Hematopoietic multipotent progenitor cell treated with erythropoietin and hydrocortisone succinate and interleukin-3 and kit ligand, for 17 days (in vitro differentiated cells): ENCODE measurements at regions not wholly inside any gene's neighbourhood (a gene's known extent, or its start where the extent isn't known, plus 50 kb on each side); places are given as distances from the start of the nearest gene placed in this dataset.
A peak's percentile ranks its signal among the peaks of the same experiment; 100 is the strongest.

ENCODE experiments used
- DNase-seq: peaks from one replicate; pipeline ENCODE4 v3.0.0-alpha.2; 2015; ENCODE audit warnings: low spot score

GRCh38 chr7:12783421-12784095 is 96.1 kb downstream of the ARL4A start:
- no peak for DNase-seq

GRCh38 chr7:12785473-12785872 is 98.0 kb downstream of the ARL4A start:
- DNase-seq = no peak

GRCh38 chr7:12786494-12786893 is 99.1 kb downstream of the ARL4A start:
- no peak for DNase-seq

GRCh38 chr7:12788171-12788570 is 100.7 kb downstream of the ARL4A start:
- DNase-seq = no peak

DNA sequence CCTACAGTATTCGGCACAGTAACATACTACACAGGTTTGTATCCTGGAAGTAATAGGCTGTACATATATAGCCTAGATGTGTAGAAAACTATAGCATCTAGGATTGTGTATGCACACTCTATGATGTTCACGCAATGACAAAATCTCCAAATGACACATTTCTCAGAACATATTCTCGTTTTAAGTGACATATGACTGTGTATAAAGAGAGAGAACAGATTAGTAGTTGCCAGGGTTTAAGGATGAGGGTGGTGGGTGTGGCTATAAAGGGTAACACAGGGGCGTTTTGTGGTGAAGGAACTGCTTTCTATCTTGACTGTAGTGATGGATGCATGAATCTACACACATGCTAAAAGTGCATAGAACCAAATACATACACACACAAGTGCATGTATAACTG is 101.2 kb downstream of the ARL4A start:
- DNase-seq = no peak

DNA sequence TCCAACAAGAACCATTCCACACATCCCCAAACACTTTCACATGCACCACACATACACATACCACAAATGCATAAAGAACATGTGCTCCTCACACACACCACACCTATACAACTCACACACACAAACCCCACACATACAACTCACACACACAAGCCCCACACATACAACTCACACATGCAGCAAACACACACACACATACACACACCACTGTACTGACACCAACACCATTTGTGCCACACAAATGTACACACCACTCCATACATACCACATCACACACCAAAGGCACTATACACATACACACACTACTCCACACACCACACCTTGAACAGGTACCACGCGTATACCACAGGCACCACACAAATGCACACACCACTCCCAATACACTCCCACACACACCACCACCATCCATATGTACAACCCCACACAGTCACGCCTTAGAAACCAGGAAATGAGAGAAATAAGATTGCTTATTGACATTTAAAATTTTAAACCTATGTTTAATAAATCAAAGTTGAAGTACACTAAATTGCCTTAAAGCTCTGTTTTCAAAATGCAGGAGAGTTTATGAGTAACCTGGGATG is 107.4 kb downstream of the ARL4A start:
- no peak for DNase-seq

GRCh38 chr7:12796397-12797127 is 109.1 kb downstream of the ARL4A start:
- DNase-seq = no peak

GRCh38 chr7:12800486-12800885 is 113.1 kb downstream of the ARL4A start:
- no peak for DNase-seq

- no peak for DNase-seq
Observed at GRCh38 chr7:12801107-12801506, 113.7 kb downstream of the ARL4A start.

DNA sequence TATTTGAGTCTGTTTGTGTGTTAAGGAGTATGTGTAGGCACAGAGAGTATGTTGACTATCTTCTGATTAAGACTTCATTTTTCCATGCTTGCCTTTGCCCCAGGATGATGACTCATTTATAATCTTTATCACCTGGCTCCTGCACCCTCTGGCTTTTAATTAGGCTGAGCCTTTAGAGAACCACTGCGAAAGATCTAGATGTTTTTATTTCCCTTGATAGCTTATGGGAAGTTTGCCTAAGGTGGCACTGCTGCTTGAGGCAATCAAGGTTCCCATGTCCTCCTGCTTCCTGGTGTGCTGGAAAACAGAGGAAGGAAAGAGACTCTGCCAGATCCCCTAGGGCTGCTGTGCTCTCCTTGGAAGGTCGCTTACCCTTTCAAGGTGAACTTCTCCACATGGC is 114.6 kb downstream of the ARL4A start:
- peak; percentile 43 for DNase-seq

- DNase-seq = no peak
Observed at GRCh38 chr7:12803542-12803941, 116.1 kb downstream of the ARL4A start.

DNA sequence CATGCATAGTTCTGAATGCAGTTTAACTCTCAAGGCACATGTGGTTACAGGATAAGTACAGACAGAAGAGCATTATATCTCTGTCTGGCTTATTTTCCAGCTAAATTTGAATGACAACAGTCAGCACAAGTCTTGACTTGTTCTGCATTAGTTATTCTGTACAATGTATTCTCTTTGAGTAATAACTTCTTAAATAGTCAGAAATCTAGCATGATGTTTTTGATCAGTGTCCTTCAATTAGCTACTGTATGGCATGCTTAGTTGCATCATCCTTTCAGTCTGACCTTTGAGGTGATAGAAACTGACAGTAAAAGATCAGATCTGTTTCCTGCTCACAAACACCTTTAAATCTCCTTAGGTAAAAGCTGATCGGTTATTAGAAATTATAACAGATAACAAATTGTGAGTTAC is 118.1 kb downstream of the ARL4A start:
- no peak for DNase-seq

DNA sequence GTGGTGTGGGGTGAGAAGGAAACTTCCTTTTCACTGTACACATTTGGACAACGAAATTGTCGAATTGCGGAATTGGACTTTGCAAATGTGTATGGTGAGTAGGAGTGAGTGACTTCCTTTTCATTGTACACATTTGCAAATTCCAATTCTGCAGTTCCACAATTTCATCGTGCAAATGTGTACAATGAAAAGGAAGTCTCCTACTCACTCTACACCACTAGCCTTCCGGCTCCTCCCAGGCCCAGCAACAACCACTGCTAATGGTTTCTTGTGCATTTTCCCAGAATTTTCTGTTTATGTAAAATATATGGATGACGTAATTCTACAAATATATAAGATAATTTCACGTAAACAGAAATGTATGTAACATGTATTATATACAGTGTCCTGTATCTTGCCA is 118.5 kb downstream of the ARL4A start:
- no peak for DNase-seq

DNA sequence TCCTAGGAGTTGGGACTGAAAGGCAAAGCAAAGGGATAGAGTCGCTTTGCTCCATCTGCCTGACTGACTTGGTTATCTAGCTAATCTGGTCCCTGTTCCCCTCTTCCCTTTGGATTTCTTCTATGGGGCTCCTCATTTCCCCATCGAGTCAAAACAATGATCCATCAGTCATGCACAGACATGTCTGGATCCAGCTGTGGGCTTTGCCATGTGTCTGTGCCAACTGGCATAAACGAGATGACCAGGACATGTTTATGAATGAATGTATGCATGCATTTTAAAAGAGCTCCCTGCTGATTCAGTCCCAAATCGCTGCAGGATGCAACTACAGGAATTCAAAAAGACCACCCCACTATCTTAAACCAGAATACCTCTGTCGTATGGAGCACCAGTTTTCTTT is 122.0 kb downstream of the ARL4A start:
- DNase-seq = no peak

- no peak for DNase-seq
Observed at GRCh38 chr7:12812111-12812510, 124.7 kb downstream of the ARL4A start.

- no peak for DNase-seq
Observed at GRCh38 chr7:12814107-12814506, 126.7 kb downstream of the ARL4A start.

- DNase-seq = no peak
Observed at GRCh38 chr7:12814828-12815227, 127.4 kb downstream of the ARL4A start.

DNA sequence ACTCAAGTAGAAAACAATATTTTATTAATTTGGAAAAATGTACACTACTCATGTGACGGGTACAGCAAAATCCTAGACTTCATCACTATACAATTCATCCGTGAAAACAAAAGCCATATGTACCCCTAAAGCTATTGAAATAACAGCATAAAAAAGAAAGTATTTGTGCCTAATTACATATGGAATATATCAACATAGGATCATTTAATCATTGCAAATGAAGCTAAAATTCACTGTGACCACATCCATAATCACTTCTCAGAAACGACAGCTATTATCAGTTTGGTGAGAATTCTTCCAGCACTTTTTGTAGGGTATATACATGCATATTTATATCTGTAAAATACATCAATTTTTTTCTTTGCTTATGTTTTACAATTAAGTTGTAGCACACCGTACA is 128.0 kb downstream of the ARL4A start:
- no peak for DNase-seq

DNA sequence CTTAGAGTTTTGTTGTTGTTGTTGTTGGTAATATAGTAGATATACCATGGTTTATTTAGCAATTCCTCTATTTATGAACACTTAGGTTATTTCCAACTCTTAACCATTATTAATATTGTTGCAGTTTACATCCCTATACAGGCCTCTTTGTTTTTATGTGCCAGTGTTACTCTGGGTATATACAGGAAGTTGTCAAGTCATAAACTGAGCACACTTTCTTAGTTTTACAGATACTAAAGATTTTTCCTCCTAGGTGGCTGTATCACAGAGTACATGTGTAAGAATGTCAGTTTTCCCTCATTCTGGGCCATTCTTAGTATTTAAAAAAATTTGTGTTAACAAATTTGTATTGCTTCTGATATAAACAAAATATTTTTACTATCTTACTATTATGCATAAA is 128.4 kb downstream of the ARL4A start:
- no peak for DNase-seq

DNA sequence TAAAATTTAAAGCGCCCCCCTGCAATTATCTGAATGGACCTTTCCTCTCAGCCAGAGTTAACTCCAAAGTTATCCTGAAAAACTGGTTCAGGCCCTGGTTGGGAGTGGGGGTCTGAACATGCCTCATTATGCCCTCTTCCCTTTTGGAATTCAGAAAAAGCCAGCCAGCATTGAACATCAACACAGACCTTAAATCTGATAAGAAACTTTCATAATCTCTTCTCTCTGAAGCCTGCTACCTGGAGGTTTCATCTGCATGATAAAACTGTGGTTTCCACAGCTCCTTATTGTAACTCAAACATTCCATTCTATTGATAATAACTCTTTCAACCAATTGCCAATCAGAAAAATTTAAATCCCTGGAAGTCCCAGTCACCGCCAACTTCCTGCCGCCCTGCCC is 133.3 kb downstream of the ARL4A start:
- no peak for DNase-seq

DNA sequence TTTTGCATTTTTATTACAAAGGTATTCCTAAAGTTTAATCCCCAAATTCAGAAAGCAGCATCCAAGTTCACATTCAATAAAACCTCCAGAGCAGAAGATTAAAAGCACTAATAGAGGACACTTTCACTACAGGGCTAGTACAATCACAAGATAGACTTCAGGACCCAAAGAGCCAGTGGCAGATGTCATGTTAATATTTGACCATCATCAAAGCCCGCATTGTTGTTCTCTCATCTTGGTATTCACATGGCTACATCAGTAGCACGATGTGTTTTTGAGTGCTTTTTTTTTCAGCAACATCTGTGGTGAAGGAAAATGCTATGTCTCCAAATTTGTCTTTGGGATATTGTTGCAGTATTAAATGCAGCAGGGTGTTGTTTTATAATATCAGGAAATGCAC is 134.3 kb downstream of the ARL4A start:
- no peak for DNase-seq

- DNase-seq = no peak
Observed at GRCh38 chr7:12826079-12826478, 138.6 kb downstream of the ARL4A start.

- DNase-seq = no peak
Observed at GRCh38 chr7:12827219-12827821, 139.9 kb downstream of the ARL4A start.
